Esophagus muscularis mucosa (tissue), 4 donors: ENCODE measurements at regions not wholly inside any gene's neighbourhood (a gene's known extent, or its start where the extent isn't known, plus 50 kb on each side); places are given as distances from the start of the nearest gene placed in this dataset.

Experiments used
- DNase-seq: peaks from one replicate; pipeline ENCODE4 v3.0.0-alpha.2; 2017; ENCODE audit errors: extremely low spot score
- H3K27ac ChIP-seq, 4 donors: fragments of 200-600 bp; sonication (generic); replicated peaks in 1 of 4; 1 replicate in 3 of 4; 2 replicates in 1 of 4; pipeline ENCODE4 v1.5.1; 2016 to 2019; ENCODE audit warnings: mild to moderate bottlenecking in 1 of 4
- H3K27me3 ChIP-seq, 4 donors: fragments of 200-600 bp; sonication (generic); one replicate each; pipeline versions ENCODE4 v1.5.1 to v1.6.0; 2016 to 2019
- H3K36me3 ChIP-seq, 4 donors: fragments of 200-600 bp; sonication (generic); one replicate each; pipeline ENCODE4 v1.5.1; 2016 to 2019
- H3K4me1 ChIP-seq, 4 donors: fragments of 200-600 bp; sonication (generic); one replicate each; pipeline ENCODE4 v1.5.1; 2016 to 2019
- H3K4me3 ChIP-seq, 4 donors: fragments of 200-600 bp; sonication (generic); 1 replicate in 2 of 4; 2 replicates in 2 of 4; pipeline ENCODE4 v1.5.1; 2016 to 2019; ENCODE audit warnings: mild to moderate bottlenecking in 4 of 4, moderate library complexity in 1 of 4
- H3K9me3 ChIP-seq, 4 donors: fragments of 200-600 bp; sonication (generic); 1 replicate in 3 of 4; 2 replicates in 1 of 4; pipeline ENCODE4 v1.5.1; 2016 to 2019
- EP300 ChIP-seq: sonication (generic); formaldehyde crosslinking; IDR thresholded peaks from one replicate; pipeline ENCODE4 v1.6.1; 2017; ENCODE audit warnings: antibody characterized with exemption
- POLR2A ChIP-seq: fragments of 450-650 bp; IDR thresholded peaks from one replicate; pipeline ENCODE4 v1.6.1; 2017; ENCODE audit warnings: antibody characterized with exemption, moderate library complexity, mild to moderate bottlenecking, low read depth
- POLR2AphosphoS5 ChIP-seq, 2 donors: sonication (generic); formaldehyde crosslinking; IDR thresholded peaks; one replicate each; pipeline ENCODE4 v1.6.1; 2017; ENCODE audit warnings: antibody characterized with exemption in 2 of 2
- WGBS: methylation state at CpG from one replicate; pipeline ENCODE4 v1.1.5; 2018; 5-methylcytosine and 5-hydroxymethylcytosine counted together
- intact Hi-C: fragments of 100-400 bp; cut with DNase I; formaldehyde crosslinking; loops from one replicate; pipeline ENCODE4 v1.15.1; 2023
- TF ChIP-seq, protein P1 (sequence below), 3 experiments: fragments of 200-600 bp in 2 of 3; fragments of 450-650 bp in 1 of 3; sonication (generic) in 2 of 3; IDR thresholded peaks; one replicate each; pipeline ENCODE4 v1.5.1; 2017 to 2019; ENCODE audit warnings: antibody characterized with exemption in 3 of 3, mild to moderate bottlenecking in 2 of 3, moderate library complexity in 1 of 3

- no peak for DNase-seq
- Histone ChIP-seq H3K9me3 (peaks cover 0 to 6% (median 0%) of the 10 kb centered on the region in 4 donors), H3K27me3 (no peaks in the 10 kb centered on the region), H3K36me3 (no peaks in the 10 kb centered on the region), H3K4me3 (no peak overlapping the region), H3K27ac (no peak overlapping the region), H3K4me1 (no peaks in the 10 kb centered on the region)
- intact Hi-C loops, result no loop called here
- TF ChIP-seq POLR2AphosphoS5 (IDR thresholded peaks at IDR 0.05) (no peak), EP300 (no peak), POLR2A (no peak)
- TF ChIP-seq, protein P1, sequence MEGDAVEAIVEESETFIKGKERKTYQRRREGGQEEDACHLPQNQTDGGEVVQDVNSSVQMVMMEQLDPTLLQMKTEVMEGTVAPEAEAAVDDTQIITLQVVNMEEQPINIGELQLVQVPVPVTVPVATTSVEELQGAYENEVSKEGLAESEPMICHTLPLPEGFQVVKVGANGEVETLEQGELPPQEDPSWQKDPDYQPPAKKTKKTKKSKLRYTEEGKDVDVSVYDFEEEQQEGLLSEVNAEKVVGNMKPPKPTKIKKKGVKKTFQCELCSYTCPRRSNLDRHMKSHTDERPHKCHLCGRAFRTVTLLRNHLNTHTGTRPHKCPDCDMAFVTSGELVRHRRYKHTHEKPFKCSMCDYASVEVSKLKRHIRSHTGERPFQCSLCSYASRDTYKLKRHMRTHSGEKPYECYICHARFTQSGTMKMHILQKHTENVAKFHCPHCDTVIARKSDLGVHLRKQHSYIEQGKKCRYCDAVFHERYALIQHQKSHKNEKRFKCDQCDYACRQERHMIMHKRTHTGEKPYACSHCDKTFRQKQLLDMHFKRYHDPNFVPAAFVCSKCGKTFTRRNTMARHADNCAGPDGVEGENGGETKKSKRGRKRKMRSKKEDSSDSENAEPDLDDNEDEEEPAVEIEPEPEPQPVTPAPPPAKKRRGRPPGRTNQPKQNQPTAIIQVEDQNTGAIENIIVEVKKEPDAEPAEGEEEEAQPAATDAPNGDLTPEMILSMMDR (IDR thresholded peaks at IDR 0.05), result no peak
- WGBS, result 90% methylated on average over 2 of the region's 2 CpGs
Observed at GRCh38 chr1:238201992-238202391, 311.3 kb upstream of the ZP4 start.

DNA sequence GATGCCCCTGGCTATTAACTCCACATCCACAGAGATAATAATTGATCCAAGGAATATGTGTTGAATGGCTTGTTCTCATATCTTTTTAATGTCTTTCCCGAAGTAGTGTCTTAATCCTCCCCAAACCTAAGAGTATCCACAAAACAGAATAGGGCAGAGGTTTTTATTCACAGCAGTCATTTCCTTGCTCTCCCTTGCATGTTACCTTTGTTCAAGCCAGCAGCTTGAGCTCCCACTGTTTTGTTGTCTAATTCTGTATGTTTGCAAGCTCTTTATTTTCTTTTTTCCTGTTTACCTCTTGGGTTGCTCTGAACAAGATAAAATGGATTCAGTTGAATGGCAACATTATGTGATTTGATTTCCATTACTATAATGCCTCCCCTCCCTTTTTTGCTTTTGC lies 308.6 kb upstream of the ZP4 start:
- WGBS, result 67% methylated on average over 1 of the region's 1 CpG
- no peaks in the 10 kb centered on the region for H3K4me1 ChIP-seq
- TF ChIP-seq POLR2A, result no peak

GRCh38 chr1:238196516-238196915 lies 305.8 kb upstream of the ZP4 start:
- TF ChIP-seq POLR2AphosphoS5 (IDR thresholded peaks at IDR 0.05), result no peak
- TF ChIP-seq, protein P1 (IDR thresholded peaks at IDR 0.05), result no peak
- no peak for TF ChIP-seq POLR2A
- TF ChIP-seq EP300, result no peak
- Histone ChIP-seq H3K4me1 (no peaks in the 10 kb centered on the region), H3K9me3 (no peaks in the 10 kb centered on the region), H3K27ac (no peak overlapping the region), H3K36me3 (no peaks in the 10 kb centered on the region), H3K27me3 (no peaks in the 10 kb centered on the region), H3K4me3 (no peak overlapping the region)
- WGBS, result 100% methylated on average over 1 of the region's 1 CpG
- no peak for DNase-seq
- intact Hi-C loops, result no loop called here

More for the DNA sequence above, 308.6 kb upstream of the ZP4 start:
- Histone ChIP-seq H3K9me3 (peaks cover 0 to 6% (median 0%) of the 10 kb centered on the region in 4 donors), H3K36me3 (no peaks in the 10 kb centered on the region), H3K4me3 (no peak overlapping the region), H3K27me3 (no peaks in the 10 kb centered on the region), H3K27ac (no peak overlapping the region)
- DNase-seq, result no peak
- intact Hi-C loops, result no loop called here

GRCh38 chr1:238191170-238191569 lies 300.4 kb upstream of the ZP4 start:
- H3K27ac ChIP-seq, result no peak overlapping the region
- no peaks in the 10 kb centered on the region for H3K27me3 ChIP-seq
- H3K4me3 ChIP-seq, result no peak overlapping the region
- DNase-seq, result no peak
- TF ChIP-seq EP300, result no peak
- TF ChIP-seq POLR2A, result no peak
- TF ChIP-seq, protein P1 (IDR thresholded peaks at IDR 0.05), result no peak
- TF ChIP-seq POLR2AphosphoS5 (IDR thresholded peaks at IDR 0.05), result no peak
- H3K4me1 ChIP-seq, result no peaks in the 10 kb centered on the region
- WGBS, result 86% methylated on average over 1 of the region's 1 CpG
- no peaks in the 10 kb centered on the region for H3K36me3 ChIP-seq
- intact Hi-C loops, result no loop called here
- H3K9me3 ChIP-seq, result no peaks in the 10 kb centered on the region

GRCh38 chr1:238187575-238187949 lies 296.8 kb upstream of the ZP4 start:
- H3K9me3 ChIP-seq, result peaks cover 0 to 11% (median 0%) of the 10 kb centered on the region in 4 donors
- no peak for DNase-seq
- TF ChIP-seq, protein P1 (IDR thresholded peaks at IDR 0.05), result no peak
- TF ChIP-seq POLR2A (no peak), EP300 (no peak), POLR2AphosphoS5 (IDR thresholded peaks at IDR 0.05) (no peak)
- H3K27me3 ChIP-seq, result no peaks in the 10 kb centered on the region
- no peak overlapping the region for H3K27ac ChIP-seq
- H3K36me3 ChIP-seq, result no peaks in the 10 kb centered on the region
- intact Hi-C loops, result no loop called here
- WGBS, result 96% methylated on average over 3 of the region's 3 CpGs
- H3K4me1 ChIP-seq, result no peaks in the 10 kb centered on the region
- H3K4me3 ChIP-seq, result no peak overlapping the region
